HCT116 (cell line): ENCODE measurements at regions not wholly inside any gene's neighbourhood (a gene's known extent, or its start where the extent isn't known, plus 50 kb on each side); places are given as distances from the start of the nearest gene placed in this dataset.

Experiments
- ATAC-seq: fragments of 200-7000 bp; cut with Tn5 transposase; 2 replicates; pipeline ENCODE4 v1.9.1; 2020; ENCODE audit warnings: mild to moderate bottlenecking, moderate library complexity
- BruUV-seq: library from RNA; stranded (reverse); fragments of 400-500 nt; replicated peaks from 2 replicates; lab custom pipeline; 2021; lab: Mats Ljungman, UMichigan
- CTCF ChIA-PET: fragments of 300-600 bp; sonication (Branson Sonifier 250); formaldehyde crosslinking; loops from one replicate; lab custom pipeline; 2021; ENCODE audit warnings: antibody characterized with exemption; lab: Charles Lee
- POLR2A ChIA-PET: fragments of 300-600, 350-600 bp; sonication (Branson Sonifier 250); formaldehyde crosslinking; loops from one replicate; lab custom pipeline; 2021; ENCODE audit warnings: antibody characterized with exemption; lab: Charles Lee
- RAD21 ChIA-PET, 2 experiments: fragments of 300-600 bp; sonication (Branson Sonifier 250); formaldehyde crosslinking; loops; one replicate each; lab custom pipeline; 2023; ENCODE audit warnings: low total read pairs in 2 of 2; ENCODE audit not compliant: uncharacterized antibody in 2 of 2, unreplicated experiment in 2 of 2, low non-redundant PET in 1 of 2; lab: Charles Lee
- DNase-seq: peaks from one replicate; pipeline ENCODE4 v3.0.0-alpha.2; 2010; ENCODE audit warnings: low read depth, low spot score
- H2AFZ ChIP-seq: fragments of 200-600 bp; shearing (Covaris generic), sonication (generic); 2 replicates; pipeline ENCODE4 v1.6.1; 2017; ENCODE audit warnings: low read depth, mixed run types, mixed read lengths, antibody characterized with exemption, low read length; ENCODE audit not compliant: poor library complexity, severe bottlenecking
- H3K27ac ChIP-seq: 2 replicates; pipeline ENCODE4 v1.5.1; 2012; ENCODE audit warnings: low read depth, low read length
- H3K27me3 ChIP-seq: fragments of 200-600 bp; sonication (generic); 2 replicates; pipeline ENCODE4 v1.6.1; 2016; ENCODE audit warnings: mixed run types, low read length, mixed read lengths; ENCODE audit not compliant: insufficient read depth
- H3K36me3 ChIP-seq, 2 experiments: fragments of 200-500 bp in 1 of 2; fragments of 200-600 bp in 1 of 2; sonication (Bioruptor generic) in 1 of 2; sonication (generic) in 1 of 2; 2 replicates each; pipeline versions ENCODE4 v1.5.1 to v1.6.1; 2014 to 2016; ENCODE audit warnings: low read length in 2 of 2, inconsistent platforms in 1 of 2, mixed read lengths in 1 of 2, mixed run types in 1 of 2; ENCODE audit not compliant: insufficient read depth in 2 of 2, control insufficient read depth in 1 of 2
- H3K4me1 ChIP-seq, 2 experiments: fragments of 200-600 bp in 1 of 2; sonication (generic) in 1 of 2; 2 replicates each; pipeline versions ENCODE4 v1.5.1 to v1.6.1; 2012 to 2017; ENCODE audit warnings: low read length in 2 of 2, inconsistent platforms in 1 of 2, mild to moderate bottlenecking in 1 of 2, mixed read lengths in 1 of 2, mixed run types in 1 of 2, moderate library complexity in 1 of 2; ENCODE audit not compliant: insufficient read depth in 2 of 2, control insufficient read depth in 1 of 2
- H3K4me2 ChIP-seq: fragments of 200-600 bp; sonication (generic); 2 replicates; pipeline ENCODE4 v1.6.1; 2017; ENCODE audit warnings: mixed run types, low read length, mixed read lengths
- H3K4me3 ChIP-seq, 2 experiments: fragments of 200-600 bp in 1 of 2; sonication (generic) in 1 of 2; replicated peaks in 1 of 2; 2 replicates each; pipeline ENCODE4 v1.5.1; 2011 to 2016; ENCODE audit warnings: low read length in 2 of 2, control low read depth in 1 of 2, low read depth in 1 of 2, mild to moderate bottlenecking in 1 of 2, mixed read lengths in 1 of 2, mixed run types in 1 of 2
- H3K79me2 ChIP-seq: fragments of 200-600 bp; sonication (generic); 2 replicates; pipeline ENCODE4 v1.6.1; 2017; ENCODE audit warnings: mild to moderate bottlenecking, mixed run types, low read length, moderate library complexity, mixed read lengths; ENCODE audit not compliant: insufficient read depth
- H3K9ac ChIP-seq: fragments of 200-600 bp; sonication (generic); 2 replicates; pipeline ENCODE4 v1.6.1; 2016; ENCODE audit warnings: low read length, mixed read lengths
- H3K9me2 ChIP-seq: fragments of 200-600 bp; sonication (generic), shearing (Covaris generic); 2 replicates; pipeline ENCODE4 v1.6.1; 2017; ENCODE audit warnings: mixed run types, mild to moderate bottlenecking, moderate library complexity; ENCODE audit not compliant: insufficient read depth
- H3K9me3 ChIP-seq, 2 experiments: fragments of 200-500 bp in 1 of 2; fragments of 200-600 bp in 1 of 2; sonication (Bioruptor generic) in 1 of 2; sonication (generic) in 1 of 2; 2 replicates each; pipeline ENCODE4 v1.6.1; 2014 to 2017; ENCODE audit warnings: low read length in 2 of 2, mixed read lengths in 2 of 2, inconsistent platforms in 1 of 2, low read depth in 1 of 2, mild to moderate bottlenecking in 1 of 2, mixed run types in 1 of 2, moderate library complexity in 1 of 2; ENCODE audit not compliant: control insufficient read depth in 1 of 2, insufficient read depth in 1 of 2
- H4K20me1 ChIP-seq: fragments of 200-600 bp; sonication (generic), shearing (Covaris generic); 2 replicates; pipeline ENCODE4 v1.6.1; 2017; ENCODE audit warnings: mixed run types, mild to moderate bottlenecking, moderate library complexity; ENCODE audit not compliant: insufficient read depth
- CBX3 ChIP-seq: IDR thresholded peaks from 2 replicates; pipeline ENCODE4 v1.6.1; 2012; ENCODE audit warnings: low read depth
- FOSL1 ChIP-seq: IDR thresholded peaks from 2 replicates; pipeline ENCODE4 v1.6.1; 2012; ENCODE audit warnings: low read depth
- POLR2A ChIP-seq: IDR thresholded peaks from 2 replicates; pipeline ENCODE4 v1.7.0; 2011; ENCODE audit warnings: borderline replicate concordance; ENCODE audit not compliant: insufficient read depth, insufficient read length; ENCODE audit errors: extremely low read depth
- SIN3A ChIP-seq: IDR thresholded peaks from 2 replicates; pipeline ENCODE4 v1.6.1; 2012; ENCODE audit warnings: low read depth
- SP1 ChIP-seq: IDR thresholded peaks from 2 replicates; pipeline ENCODE4 v1.6.1; 2012; ENCODE audit warnings: low read depth
- ZFX ChIP-seq: fragments of 450-650 bp; IDR thresholded peaks from 2 replicates; pipeline ENCODE4 v1.6.1; 2017
- ZNF274 ChIP-seq: fragments of 200-500 bp; sonication (Bioruptor generic); IDR thresholded peaks from 2 replicates; pipeline ENCODE4 v1.6.1; 2014; ENCODE audit warnings: mild to moderate bottlenecking, low read depth, low read length, inconsistent platforms
- intact Hi-C: fragments of 100-400 bp; cut with micrococcal nuclease; formaldehyde crosslinking; loops from 2 replicates; pipeline ENCODE4 v1.10.0; 2022

- no peak for DNase-seq
- TF ChIP-seq SIN3A (no peak), FOSL1 (no peak), ZFX (no peak), SP1 (no peak), ZNF274 (no peak)
- Histone ChIP-seq H3K9me3 (peaks cover 3 to 4% of the 10 kb centered on the region in 2 experiments; a peak in 2 of 4 replicates), H3K36me3 (no peaks in the 10 kb centered on the region), H4K20me1 (no peaks in the 10 kb centered on the region), H3K27me3 (no peaks in the 10 kb centered on the region), H3K27ac (no peak overlapping the region), H3K79me2 (no peaks in the 10 kb centered on the region), H3K4me2 (no peak overlapping the region), H3K9me2 (no peaks in the 10 kb centered on the region), H2AFZ (no peak overlapping the region), H3K9ac (no peak overlapping the region), H3K4me1 (no peaks in the 10 kb centered on the region), H3K4me3 (no peak overlapping the region)
- ChIA-PET POLR2A (no interaction called here), RAD21 (no interaction called here), CTCF (no interaction called here)
- intact Hi-C loops, result no loop called here
- no TSS peak for BruUV-seq
- no peak for ATAC-seq
Measured at GRCh38 chr5:4804691-4805360, 335.3 kb upstream of the ADAMTS16 start.

DNA sequence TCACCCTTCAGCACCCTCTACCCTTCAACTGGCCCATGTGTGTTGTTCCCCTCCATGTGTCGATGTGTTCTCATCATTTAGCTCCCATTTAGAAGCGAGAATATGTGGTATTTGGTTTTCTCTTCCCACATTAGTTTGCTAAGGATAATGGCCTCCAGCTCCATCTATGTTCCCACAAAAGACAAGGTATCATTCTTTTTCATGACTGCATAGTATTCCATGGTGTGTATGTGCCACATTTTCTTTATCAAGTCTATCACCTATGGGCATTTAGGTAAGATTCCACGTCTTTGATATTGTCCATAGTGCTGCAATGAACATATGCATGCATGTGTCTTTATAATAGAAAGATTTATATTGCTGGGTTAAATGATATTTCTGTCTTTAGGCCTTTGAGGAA is 325.1 kb upstream of the ADAMTS16 start:
- Histone ChIP-seq H3K4me3 (no peak overlapping the region), H4K20me1 (no peaks in the 10 kb centered on the region), H3K27ac (no peak overlapping the region), H2AFZ (no peak overlapping the region), H3K79me2 (no peaks in the 10 kb centered on the region), H3K9me2 (no peaks in the 10 kb centered on the region), H3K4me2 (no peak overlapping the region), H3K9ac (no peak overlapping the region), H3K9me3 (peaks cover 4 to 12% of the 10 kb centered on the region in 2 experiments; a peak in 2 of 4 replicates), H3K4me1 (no peaks in the 10 kb centered on the region), H3K27me3 (no peaks in the 10 kb centered on the region), H3K36me3 (no peaks in the 10 kb centered on the region)
- ChIA-PET CTCF (no interaction called here), POLR2A (no interaction called here), RAD21 (no interaction called here)
- ATAC-seq (no peak), DNase-seq (no peak)
- TF ChIP-seq POLR2A (no peak), CBX3 (no peak)
- no TSS peak for BruUV-seq
- intact Hi-C loops, result no loop called here
